ENCODE measurements at regions not wholly inside any gene's neighbourhood (a gene's known extent, or its start where the extent isn't known, plus 50 kb on each side); places are given as distances from the start of the nearest gene placed in this dataset.

GRCh38 chr12:98224584-98225221, 290.7 kb upstream of the TMPO start:
- TF ChIP-seq EP300 (IDR thresholded peaks at IDR 0.05) (no peak), CTCF (IDR thresholded peaks at IDR 0.05) (no peak)

Measured in tibial nerve (tissue), 4 donors.